C4-2B (cell line): ENCODE measurements at regions not wholly inside any gene's neighbourhood (a gene's known extent, or its start where the extent isn't known, plus 50 kb on each side); places are given as distances from the start of the nearest gene placed in this dataset.

Experiments used
- CTCF ChIP-seq: fragments of 450-650 bp; conservative IDR thresholded peaks from 2 replicates; pipeline ENCODE4 v1.5.1; 2017; ENCODE audit warnings: mild to moderate bottlenecking
- ZFX ChIP-seq: fragments of 450-650 bp; IDR thresholded peaks from 2 replicates; pipeline ENCODE4 v1.6.1; 2017

GRCh38 chr5:144003636-144004035, 166.8 kb downstream of the YIPF5 start:
- TF ChIP-seq CTCF (no peak), ZFX (no peak)
